ENCODE measurements at regions not wholly inside any gene's neighbourhood (a gene's known extent, or its start where the extent isn't known, plus 50 kb on each side); places are given as distances from the start of the nearest gene placed in this dataset.

GRCh38 chr5:106766916-106767315 is 903.8 kb downstream of the EFNA5 start:
- Histone ChIP-seq H3K27ac (ENCODE audit: low read depth in 1 of 2, low read length in 2 of 2) (no peak overlapping the region), H3K36me3 (ENCODE audit: control insufficient read depth in 4 of 4, insufficient read depth in 3 of 4, low read depth in 1 of 4, low read length in 3 of 4) (no peaks in the 10 kb centered on the region), H3K4me1 (ENCODE audit: control insufficient read depth in 4 of 4, insufficient read depth in 4 of 4, low read length in 3 of 4) (no peaks in the 10 kb centered on the region), H3K9ac (ENCODE audit: low read depth in 1 of 2, low read length in 2 of 2) (no peak overlapping the region), H3K9me3 (ENCODE audit: control insufficient read depth in 4 of 4, low read length in 3 of 4) (no peaks in the 10 kb centered on the region), H3K27me3 (ENCODE audit: control insufficient read depth in 4 of 4, insufficient read depth in 4 of 4, low read length in 3 of 4) (peaks cover 0 to 4% (median 0%) of the 10 kb centered on the region in 4 donors), H3K4me3 (ENCODE audit: low read depth in 1 of 3, low read length in 3 of 3) (no peak overlapping the region)
- TF ChIP-seq FOXA1 (IDR thresholded peaks at IDR 0.05), result no peak
- TF ChIP-seq, protein P1, sequence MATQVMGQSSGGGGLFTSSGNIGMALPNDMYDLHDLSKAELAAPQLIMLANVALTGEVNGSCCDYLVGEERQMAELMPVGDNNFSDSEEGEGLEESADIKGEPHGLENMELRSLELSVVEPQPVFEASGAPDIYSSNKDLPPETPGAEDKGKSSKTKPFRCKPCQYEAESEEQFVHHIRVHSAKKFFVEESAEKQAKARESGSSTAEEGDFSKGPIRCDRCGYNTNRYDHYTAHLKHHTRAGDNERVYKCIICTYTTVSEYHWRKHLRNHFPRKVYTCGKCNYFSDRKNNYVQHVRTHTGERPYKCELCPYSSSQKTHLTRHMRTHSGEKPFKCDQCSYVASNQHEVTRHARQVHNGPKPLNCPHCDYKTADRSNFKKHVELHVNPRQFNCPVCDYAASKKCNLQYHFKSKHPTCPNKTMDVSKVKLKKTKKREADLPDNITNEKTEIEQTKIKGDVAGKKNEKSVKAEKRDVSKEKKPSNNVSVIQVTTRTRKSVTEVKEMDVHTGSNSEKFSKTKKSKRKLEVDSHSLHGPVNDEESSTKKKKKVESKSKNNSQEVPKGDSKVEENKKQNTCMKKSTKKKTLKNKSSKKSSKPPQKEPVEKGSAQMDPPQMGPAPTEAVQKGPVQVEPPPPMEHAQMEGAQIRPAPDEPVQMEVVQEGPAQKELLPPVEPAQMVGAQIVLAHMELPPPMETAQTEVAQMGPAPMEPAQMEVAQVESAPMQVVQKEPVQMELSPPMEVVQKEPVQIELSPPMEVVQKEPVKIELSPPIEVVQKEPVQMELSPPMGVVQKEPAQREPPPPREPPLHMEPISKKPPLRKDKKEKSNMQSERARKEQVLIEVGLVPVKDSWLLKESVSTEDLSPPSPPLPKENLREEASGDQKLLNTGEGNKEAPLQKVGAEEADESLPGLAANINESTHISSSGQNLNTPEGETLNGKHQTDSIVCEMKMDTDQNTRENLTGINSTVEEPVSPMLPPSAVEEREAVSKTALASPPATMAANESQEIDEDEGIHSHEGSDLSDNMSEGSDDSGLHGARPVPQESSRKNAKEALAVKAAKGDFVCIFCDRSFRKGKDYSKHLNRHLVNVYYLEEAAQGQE (IDR thresholded peaks at IDR 0.05), result no peak
- TF ChIP-seq TAF1 (conservative IDR thresholded peaks at IDR 0.05), result no peak
- TF ChIP-seq GABPA (IDR thresholded peaks at IDR 0.05 in 1 of 2, conservative IDR thresholded peaks at IDR 0.05 in 1 of 2), result no peak
- TF ChIP-seq FOXA2 (IDR thresholded peaks at IDR 0.05), result no peak
- TF ChIP-seq, protein P2, sequence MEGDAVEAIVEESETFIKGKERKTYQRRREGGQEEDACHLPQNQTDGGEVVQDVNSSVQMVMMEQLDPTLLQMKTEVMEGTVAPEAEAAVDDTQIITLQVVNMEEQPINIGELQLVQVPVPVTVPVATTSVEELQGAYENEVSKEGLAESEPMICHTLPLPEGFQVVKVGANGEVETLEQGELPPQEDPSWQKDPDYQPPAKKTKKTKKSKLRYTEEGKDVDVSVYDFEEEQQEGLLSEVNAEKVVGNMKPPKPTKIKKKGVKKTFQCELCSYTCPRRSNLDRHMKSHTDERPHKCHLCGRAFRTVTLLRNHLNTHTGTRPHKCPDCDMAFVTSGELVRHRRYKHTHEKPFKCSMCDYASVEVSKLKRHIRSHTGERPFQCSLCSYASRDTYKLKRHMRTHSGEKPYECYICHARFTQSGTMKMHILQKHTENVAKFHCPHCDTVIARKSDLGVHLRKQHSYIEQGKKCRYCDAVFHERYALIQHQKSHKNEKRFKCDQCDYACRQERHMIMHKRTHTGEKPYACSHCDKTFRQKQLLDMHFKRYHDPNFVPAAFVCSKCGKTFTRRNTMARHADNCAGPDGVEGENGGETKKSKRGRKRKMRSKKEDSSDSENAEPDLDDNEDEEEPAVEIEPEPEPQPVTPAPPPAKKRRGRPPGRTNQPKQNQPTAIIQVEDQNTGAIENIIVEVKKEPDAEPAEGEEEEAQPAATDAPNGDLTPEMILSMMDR (IDR thresholded peaks at IDR 0.05; ENCODE audit: low read depth, low read length, missing input control), result no peak
- TF ChIP-seq, protein P3, sequence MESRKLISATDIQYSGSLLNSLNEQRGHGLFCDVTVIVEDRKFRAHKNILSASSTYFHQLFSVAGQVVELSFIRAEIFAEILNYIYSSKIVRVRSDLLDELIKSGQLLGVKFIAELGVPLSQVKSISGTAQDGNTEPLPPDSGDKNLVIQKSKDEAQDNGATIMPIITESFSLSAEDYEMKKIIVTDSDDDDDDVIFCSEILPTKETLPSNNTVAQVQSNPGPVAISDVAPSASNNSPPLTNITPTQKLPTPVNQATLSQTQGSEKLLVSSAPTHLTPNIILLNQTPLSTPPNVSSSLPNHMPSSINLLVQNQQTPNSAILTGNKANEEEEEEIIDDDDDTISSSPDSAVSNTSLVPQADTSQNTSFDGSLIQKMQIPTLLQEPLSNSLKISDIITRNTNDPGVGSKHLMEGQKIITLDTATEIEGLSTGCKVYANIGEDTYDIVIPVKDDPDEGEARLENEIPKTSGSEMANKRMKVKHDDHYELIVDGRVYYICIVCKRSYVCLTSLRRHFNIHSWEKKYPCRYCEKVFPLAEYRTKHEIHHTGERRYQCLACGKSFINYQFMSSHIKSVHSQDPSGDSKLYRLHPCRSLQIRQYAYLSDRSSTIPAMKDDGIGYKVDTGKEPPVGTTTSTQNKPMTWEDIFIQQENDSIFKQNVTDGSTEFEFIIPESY (IDR thresholded peaks at IDR 0.05), result no peak
- no peak for TF ChIP-seq RAD21 (IDR thresholded peaks at IDR 0.05)
- TF ChIP-seq HNF4G (IDR thresholded peaks at IDR 0.05), result no peak
- TF ChIP-seq HNF4A (conservative IDR thresholded peaks at IDR 0.05), result no peak
- no peak for TF ChIP-seq NR2F2 (IDR thresholded peaks at IDR 0.05)
- DNase-seq (ENCODE audit: low spot score), result no peak
- 91% methylated on average over 2 of the region's 2 CpGs for WGBS

- no peak overlapping the region for H3K27ac ChIP-seq (ENCODE audit: low read depth in 1 of 2, low read length in 2 of 2)
- no peak overlapping the region for H3K4me3 ChIP-seq (ENCODE audit: low read depth in 1 of 3, low read length in 3 of 3)
- 52% methylated on average over 3 of the region's 3 CpGs for WGBS
- no peaks in the 10 kb centered on the region for H3K36me3 ChIP-seq (ENCODE audit: control insufficient read depth in 4 of 4, insufficient read depth in 3 of 4, low read depth in 1 of 4, low read length in 3 of 4)
- no peaks in the 10 kb centered on the region for H3K9me3 ChIP-seq (ENCODE audit: control insufficient read depth in 4 of 4, low read length in 3 of 4)
- H3K27me3 ChIP-seq (ENCODE audit: control insufficient read depth in 4 of 4, insufficient read depth in 4 of 4, low read length in 3 of 4), result peaks cover 0 to 6% (median 0%) of the 10 kb centered on the region in 4 donors
- no peaks in the 10 kb centered on the region for H3K4me1 ChIP-seq (ENCODE audit: control insufficient read depth in 4 of 4, insufficient read depth in 4 of 4, low read length in 3 of 4)
- TF ChIP-seq JUND (IDR thresholded peaks at IDR 0.05), result no peak
- no peak for DNase-seq (ENCODE audit: low spot score)
- no peak overlapping the region for H3K9ac ChIP-seq (ENCODE audit: low read depth in 1 of 2, low read length in 2 of 2)
Measured at GRCh38 chr5:106759581-106759980, 911.2 kb downstream of the EFNA5 start.

All from liver (tissue), 8 donors.